SK-N-SH (cell line): ENCODE measurements at regions not wholly inside any gene's neighbourhood (a gene's known extent, or its start where the extent isn't known, plus 50 kb on each side); places are given as distances from the start of the nearest gene placed in this dataset.

Experiments
- CTCF ChIA-PET: fragments of 300-600, 350-600 bp; formaldehyde crosslinking; extraction: SDS; loops from one replicate; lab custom pipeline; 2021; lab: Yijun Ruan, JAX
- POLR2A ChIA-PET: fragments of 350-600 bp; sonication (Branson Sonifier 250); formaldehyde crosslinking; extraction: SDS; loops from one replicate; lab custom pipeline; 2020; ENCODE audit warnings: antibody characterized with exemption, inconsistent platforms; lab: Yijun Ruan, JAX
- DNase-seq: peaks from one replicate; pipeline ENCODE4 v3.0.0; 2012
- H2AFZ ChIP-seq: fragments of 200-600 bp; sonication (generic); 2 replicates; pipeline ENCODE4 v1.8.1; 2016; ENCODE audit warnings: antibody characterized with exemption, mild to moderate bottlenecking, low read depth
- H3F3A ChIP-seq: fragments of 200-600 bp; sonication (generic); replicated peaks from 2 replicates; pipeline ENCODE3; 2016; ENCODE audit warnings: antibody characterized with exemption, mild to moderate bottlenecking; ENCODE audit not compliant: insufficient read depth
- H3K27ac ChIP-seq, 2 experiments: fragments of 200-500 bp in 1 of 2; fragments of 200-600 bp in 1 of 2; sonication (Bioruptor generic) in 1 of 2; sonication (generic), shearing (Covaris generic) in 1 of 2; 2 replicates each; pipeline versions ENCODE4 v1.5.1 to v1.6.1; 2014 to 2016; ENCODE audit warnings: low read depth in 2 of 2, inconsistent platforms in 1 of 2, low read length in 1 of 2, mild to moderate bottlenecking in 1 of 2, mixed read lengths in 1 of 2
- H3K27me3 ChIP-seq: fragments of 200-600 bp; sonication (generic), shearing (Covaris generic); 2 replicates; pipeline ENCODE4 v1.6.1; 2016; ENCODE audit warnings: mixed run types; ENCODE audit not compliant: insufficient read depth
- H3K36me3 ChIP-seq, 2 experiments: fragments of 200-500 bp in 1 of 2; fragments of 200-600 bp in 1 of 2; sonication (Bioruptor generic) in 1 of 2; sonication (generic) in 1 of 2; replicated peaks in 1 of 2; 2 replicates each; pipeline versions ENCODE3 to v1.5.1; 2014 to 2016; ENCODE audit warnings: low read length in 1 of 2, mild to moderate bottlenecking in 1 of 2; ENCODE audit not compliant: insufficient read depth in 2 of 2, control insufficient read depth in 1 of 2
- H3K4me1 ChIP-seq, 2 experiments: fragments of 200-500 bp in 1 of 2; fragments of 200-600 bp in 1 of 2; sonication (Bioruptor generic) in 1 of 2; sonication (generic), shearing (Covaris generic) in 1 of 2; 2 replicates each; pipeline versions ENCODE4 v1.5.1 to v1.6.1; 2014 to 2016; ENCODE audit warnings: low read depth in 1 of 2, low read length in 1 of 2, mixed run types in 1 of 2; ENCODE audit not compliant: insufficient read depth in 2 of 2, control insufficient read depth in 1 of 2
- H3K4me2 ChIP-seq: fragments of 200-600 bp; sonication (generic), shearing (Covaris generic); 2 replicates; pipeline ENCODE4 v1.6.1; 2017; ENCODE audit warnings: mixed run types
- H3K4me3 ChIP-seq, 2 experiments: fragments of 200-500 bp in 1 of 2; fragments of 200-600 bp in 1 of 2; sonication (Bioruptor generic) in 1 of 2; sonication (generic), shearing (Covaris generic) in 1 of 2; 2 replicates each; pipeline versions ENCODE4 v1.5.1 to v1.8.1; 2014 to 2016; ENCODE audit warnings: low read depth in 2 of 2, inconsistent platforms in 1 of 2, low read length in 1 of 2, mild to moderate bottlenecking in 1 of 2, mixed read lengths in 1 of 2, moderate library complexity in 1 of 2
- H3K79me2 ChIP-seq: fragments of 200-600 bp; sonication (generic); 2 replicates; pipeline ENCODE4 v1.8.1; 2017; ENCODE audit warnings: mild to moderate bottlenecking; ENCODE audit not compliant: insufficient read depth
- H3K9ac ChIP-seq: fragments of 200-600 bp; sonication (generic); 2 replicates; pipeline ENCODE4 v1.6.1; 2017; ENCODE audit warnings: mixed run types
- H3K9me2 ChIP-seq: fragments of 200-600 bp; sonication (generic); 2 replicates; pipeline ENCODE4 v1.6.1; 2017; ENCODE audit warnings: mixed run types
- H3K9me3 ChIP-seq: fragments of 200-600 bp; sonication (generic); 2 replicates; pipeline ENCODE4 v1.6.1; 2017; ENCODE audit warnings: mixed run types, mild to moderate bottlenecking, moderate library complexity
- H4K20me1 ChIP-seq: fragments of 200-600 bp; sonication (generic); 2 replicates; pipeline ENCODE4 v1.6.1; 2017; ENCODE audit warnings: mild to moderate bottlenecking, mixed run types; ENCODE audit not compliant: insufficient read depth
- ELF1 ChIP-seq: IDR thresholded peaks from 2 replicates; pipeline ENCODE4 v1.4.0; 2012
- MEF2A ChIP-seq: IDR thresholded peaks from 2 replicates; pipeline ENCODE4 v1.4.0; 2012; ENCODE audit warnings: low read depth, borderline replicate concordance
- NRF1 ChIP-seq: IDR thresholded peaks from 2 replicates; pipeline ENCODE4 v1.6.1; 2012; ENCODE audit warnings: low read depth, mild to moderate bottlenecking, low read length
- PBX3 ChIP-seq: IDR thresholded peaks from 2 replicates; pipeline ENCODE4; 2012
- POLR2AphosphoS5 ChIP-seq: IDR thresholded peaks from 2 replicates; pipeline ENCODE4 v1.6.1; 2012; ENCODE audit warnings: low read depth, low read length
- RAD21 ChIP-seq: IDR thresholded peaks from 2 replicates; pipeline ENCODE4 v1.6.1; 2012; ENCODE audit warnings: mild to moderate bottlenecking, low read length
- RCOR1 ChIP-seq: fragments of 150-350 bp; IDR thresholded peaks from 2 replicates; pipeline ENCODE4 v1.6.1; 2017; ENCODE audit warnings: antibody characterized with exemption, low read length
- REST ChIP-seq: IDR thresholded peaks from 2 replicates; pipeline ENCODE4 v1.6.1; 2012; ENCODE audit warnings: mild to moderate bottlenecking, low read depth, low read length, moderate library complexity
- RFX5 ChIP-seq: IDR thresholded peaks from 2 replicates; pipeline ENCODE4 v1.6.1; 2012; ENCODE audit warnings: mild to moderate bottlenecking, improper control_type of control experiment, low read length
- TCF12 ChIP-seq: IDR thresholded peaks from 2 replicates; pipeline ENCODE4 v1.4.0; 2012
- TEAD4 ChIP-seq: IDR thresholded peaks from 2 replicates; pipeline ENCODE4 v1.4.0; 2012; ENCODE audit warnings: mild to moderate bottlenecking, borderline replicate concordance; ENCODE audit not compliant: insufficient read depth
- WGBS: methylation state at CpG from one replicate; pipeline ENCODE4 v1.1.6; 2017; ENCODE audit warnings: low lambda C conversion rate; 5-methylcytosine and 5-hydroxymethylcytosine counted together

- Histone ChIP-seq H3K4me3 (no peak overlapping the region), H3K36me3 (no peaks in the 10 kb centered on the region), H3K27ac (no peak overlapping the region), H3K27me3 (peaks cover 38% of the 10 kb centered on the region), H3F3A (no peaks in the 10 kb centered on the region), H3K4me1 (no peaks in the 10 kb centered on the region; a peak in 1 of 4 replicates), H3K4me2 (no peak overlapping the region), H4K20me1 (no peaks in the 10 kb centered on the region), H3K9me2 (no peaks in the 10 kb centered on the region), H3K9ac (no peak overlapping the region), H3K79me2 (no peaks in the 10 kb centered on the region), H3K9me3 (no peaks in the 10 kb centered on the region), H2AFZ (no peak overlapping the region)
- 69% methylated on average over 14 of the region's 14 CpGs for WGBS
- TF ChIP-seq NRF1 (no peak), MEF2A (no peak)
- POLR2A ChIA-PET = no interaction called here
- CTCF ChIA-PET = interaction anchor here (1.6 kb wide), 1 partner anchor 13 kb away, joined by 9 read pairs; no protein-coding TSS in a partner anchor
- no peak for DNase-seq
These were observed 53.2 kb upstream of the TNRC6C start for GRCh38 chr17:77905266-77905665.

GRCh38 chr17:77905766-77906165 lies 52.7 kb upstream of the TNRC6C start:
- H3K4me2 ChIP-seq = no peak overlapping the region
- 63% methylated on average over 9 of the region's 9 CpGs for WGBS
- no peaks in the 10 kb centered on the region for H3F3A ChIP-seq
- no peaks in the 10 kb centered on the region for H3K9me2 ChIP-seq
- H3K36me3 ChIP-seq = no peaks in the 10 kb centered on the region
- POLR2A ChIA-PET = no interaction called here
- no peak overlapping the region for H3K27ac ChIP-seq
- H3K9me3 ChIP-seq = no peaks in the 10 kb centered on the region
- TF ChIP-seq RAD21 = no peak
- no peak for TF ChIP-seq POLR2AphosphoS5
- no peak for TF ChIP-seq PBX3
- no peak for TF ChIP-seq RCOR1
- no peak for TF ChIP-seq RFX5
- TF ChIP-seq MEF2A = no peak
- TF ChIP-seq TCF12 = no peak
- peaks cover 38% of the 10 kb centered on the region for H3K27me3 ChIP-seq
- H2AFZ ChIP-seq = no peak overlapping the region
- H4K20me1 ChIP-seq = no peaks in the 10 kb centered on the region
- H3K4me1 ChIP-seq = no peaks in the 10 kb centered on the region; a peak in 1 of 4 replicates
- CTCF ChIA-PET = interaction anchor here (0.6 to 3.4 kb wide), 2 partner anchors 9 to 10 kb away, joined by 3 to 14 read pairs; no protein-coding TSS in a partner anchor
- H3K4me3 ChIP-seq = no peak overlapping the region
- no peak overlapping the region for H3K9ac ChIP-seq
- H3K79me2 ChIP-seq = no peaks in the 10 kb centered on the region
- no peak for DNase-seq

- Histone ChIP-seq H3K9ac (no peak overlapping the region), H3K9me2 (no peaks in the 10 kb centered on the region), H4K20me1 (no peaks in the 10 kb centered on the region), H3K27me3 (peaks cover 32% of the 10 kb centered on the region), H3K4me2 (no peak overlapping the region), H3K4me3 (no peak overlapping the region), H3K79me2 (no peaks in the 10 kb centered on the region), H3F3A (no peaks in the 10 kb centered on the region), H3K27ac (no peak overlapping the region), H3K36me3 (no peaks in the 10 kb centered on the region), H3K4me1 (no peaks in the 10 kb centered on the region; a peak in 1 of 4 replicates), H2AFZ (no peak overlapping the region), H3K9me3 (no peaks in the 10 kb centered on the region)
- CTCF ChIA-PET = interaction anchor here (0.6 to 3.4 kb wide), 3 partner anchors 9 to 14 kb away, joined by 3 to 14 read pairs (median 7); no protein-coding TSS in a partner anchor
- DNase-seq = no peak
- WGBS = 66% methylated on average over 6 of the region's 10 CpGs
- POLR2A ChIA-PET = no interaction called here
- no peak for TF ChIP-seq ELF1
- TF ChIP-seq REST = no peak
- no peak for TF ChIP-seq TEAD4
- TF ChIP-seq POLR2AphosphoS5 = no peak
These were observed 52.1 kb upstream of the TNRC6C start for GRCh38 chr17:77906377-77906871.
